HG03066 (cell line): ENCODE measurements at regions not wholly inside any gene's neighbourhood (a gene's known extent, or its start where the extent isn't known, plus 50 kb on each side); places are given as distances from the start of the nearest gene placed in this dataset.
"Not testable (repeated sequence)": the region's sequence is repeated elsewhere in the genome, so short reads cannot be mapped to it uniquely, and the experiment has no call there.

Source experiments
- ATAC-seq: cut with Tn5 transposase; IDR thresholded peaks from one replicate; pipeline ENCODE4 v1.9.1; 2021; ENCODE audit warnings: low read depth; ENCODE audit not compliant: unreplicated experiment

DNA sequence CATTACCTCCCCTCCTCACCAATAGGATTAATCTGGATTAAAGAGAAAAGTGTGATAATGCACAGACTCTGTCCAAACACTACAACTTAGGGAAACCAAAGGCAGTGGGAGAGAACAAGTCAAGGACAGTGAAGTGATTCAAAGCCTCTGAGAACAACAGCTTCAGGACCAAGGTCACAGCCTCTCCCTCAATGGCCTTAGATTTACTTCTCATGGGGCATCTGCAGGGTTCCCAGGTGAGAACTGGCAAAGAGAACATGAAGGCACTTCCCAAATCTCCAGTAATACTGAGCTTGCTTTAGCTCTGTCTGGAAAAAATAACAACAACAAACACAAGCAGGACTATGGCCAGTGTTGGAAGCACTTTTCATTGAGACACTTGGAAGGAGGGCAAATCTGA is 99.8 kb upstream of the GOLGA6L22 start:
- not testable (repeated sequence) for ATAC-seq

- ATAC-seq: peak; percentile 62
Observed at GRCh38 chr15:22359587-22359986, 99.1 kb upstream of the GOLGA6L22 start.

DNA sequence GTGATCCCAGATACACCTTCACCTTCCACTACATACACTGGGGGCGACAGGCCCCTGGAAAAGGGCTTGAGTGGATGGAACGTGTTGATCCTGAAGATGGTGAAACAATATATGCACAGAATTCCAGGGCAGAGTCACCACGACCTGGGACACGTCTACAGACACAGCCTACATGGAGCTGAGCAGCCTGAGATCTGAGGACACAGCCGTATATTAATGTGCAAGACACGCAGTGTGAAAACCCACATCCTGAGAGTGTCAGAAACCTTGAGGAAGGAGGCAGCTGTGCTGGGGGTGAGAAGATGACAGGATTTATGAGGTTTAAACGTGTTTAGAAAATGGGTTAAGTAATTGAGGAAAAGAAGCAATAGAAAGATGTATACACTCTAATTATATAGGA is 98.0 kb upstream of the GOLGA6L22 start:
- ATAC-seq: not testable (repeated sequence)

DNA sequence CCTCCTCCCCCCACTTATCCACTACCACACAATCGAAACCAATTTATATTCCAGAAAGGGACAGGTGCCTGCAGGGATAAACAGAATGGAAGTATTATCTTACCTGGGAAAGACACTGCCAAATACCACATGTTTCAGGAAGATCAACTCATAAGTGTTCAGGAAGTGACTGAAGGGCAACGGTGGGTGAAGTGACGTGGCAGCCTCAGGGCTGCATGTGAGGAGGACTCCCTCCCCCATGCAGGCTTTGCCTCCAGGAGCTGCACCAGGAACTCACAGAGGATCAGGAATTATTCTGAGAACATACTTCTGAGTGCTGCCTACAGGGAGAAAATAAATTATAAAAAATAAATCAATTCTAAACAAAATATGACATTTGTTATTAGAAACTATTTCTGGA is 96.2 kb upstream of the GOLGA6L22 start:
- not testable (repeated sequence) for ATAC-seq

DNA sequence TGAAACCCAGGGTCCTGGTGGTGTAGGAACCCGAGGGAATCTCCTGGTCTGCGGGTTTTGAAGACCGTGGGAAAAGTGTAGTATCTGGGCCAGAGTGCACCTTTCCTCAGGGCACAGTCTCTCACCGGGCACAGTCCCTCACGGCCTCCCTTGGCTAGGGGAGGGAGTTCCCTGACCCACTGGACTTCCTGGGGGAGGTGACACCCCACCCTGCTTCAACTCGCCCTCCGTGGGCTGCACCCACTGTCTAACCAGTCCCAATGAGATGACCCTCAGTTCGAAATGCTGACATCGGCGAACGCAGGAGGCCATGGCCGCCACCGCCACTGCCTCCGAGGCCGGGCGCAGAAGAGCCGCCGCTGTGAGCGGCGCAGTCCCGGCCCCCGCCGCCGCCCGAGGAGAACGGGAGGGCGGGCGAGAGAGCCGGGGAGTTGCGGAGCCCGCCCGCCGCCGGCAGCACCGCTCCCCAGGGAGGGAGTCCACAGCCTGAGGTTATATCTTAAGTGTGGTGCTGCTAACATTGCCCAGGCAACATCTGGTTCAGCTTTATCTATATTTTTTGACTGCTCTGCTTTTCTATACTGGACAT is 87.4 kb upstream of the GOLGA6L22 start:
- ATAC-seq: not testable (repeated sequence)

- not testable (repeated sequence) for ATAC-seq
Observed at GRCh38 chr15:22374531-22374930, 84.2 kb upstream of the GOLGA6L22 start.

DNA sequence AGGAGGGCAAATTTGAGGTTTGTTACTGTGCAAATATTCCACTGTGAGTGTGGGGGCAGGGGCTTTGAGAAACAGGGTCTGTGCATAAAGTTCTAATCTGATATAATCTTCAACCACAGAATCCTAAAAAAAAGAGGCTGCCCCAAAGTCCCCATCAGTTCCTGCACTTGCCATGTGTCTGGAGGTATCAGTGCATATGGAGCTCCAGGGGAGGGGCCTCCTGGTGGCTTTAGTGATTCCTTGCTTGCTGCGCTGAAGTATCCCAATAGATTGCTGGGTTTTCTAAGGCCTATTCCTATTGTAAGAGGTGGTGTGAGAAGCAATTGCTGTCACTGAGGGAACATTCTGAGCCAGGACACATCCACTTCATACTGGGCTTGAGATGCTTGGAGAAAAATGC is 82.9 kb upstream of the GOLGA6L22 start:
- not testable (repeated sequence) for ATAC-seq

GRCh38 chr15:22377859-22378258 is 80.8 kb upstream of the GOLGA6L22 start:
- ATAC-seq: not testable (repeated sequence)

- ATAC-seq: not testable (repeated sequence)
Observed at GRCh38 chr15:22387691-22388090, 71.0 kb upstream of the GOLGA6L22 start.

DNA sequence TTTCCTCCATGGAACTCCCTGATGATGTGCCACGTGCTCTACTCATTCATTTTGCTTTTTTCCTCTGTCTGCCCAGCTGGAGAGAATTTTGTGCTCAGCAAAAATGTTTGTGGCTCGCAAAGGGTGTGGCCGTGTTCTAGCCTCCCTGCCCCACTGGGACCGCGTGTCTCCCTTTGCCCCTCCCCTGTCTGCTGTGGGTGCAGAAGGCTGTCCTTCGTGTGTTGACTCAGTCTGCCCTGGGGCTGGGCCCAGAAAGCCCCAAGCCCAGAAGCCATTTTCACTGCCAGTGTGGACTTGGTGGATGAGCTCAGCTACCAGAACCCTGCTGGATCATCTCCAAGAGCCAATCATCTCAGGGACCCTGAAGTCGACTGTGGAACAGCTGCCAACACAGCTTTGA is 70.3 kb upstream of the GOLGA6L22 start:
- ATAC-seq: not testable (repeated sequence)

DNA sequence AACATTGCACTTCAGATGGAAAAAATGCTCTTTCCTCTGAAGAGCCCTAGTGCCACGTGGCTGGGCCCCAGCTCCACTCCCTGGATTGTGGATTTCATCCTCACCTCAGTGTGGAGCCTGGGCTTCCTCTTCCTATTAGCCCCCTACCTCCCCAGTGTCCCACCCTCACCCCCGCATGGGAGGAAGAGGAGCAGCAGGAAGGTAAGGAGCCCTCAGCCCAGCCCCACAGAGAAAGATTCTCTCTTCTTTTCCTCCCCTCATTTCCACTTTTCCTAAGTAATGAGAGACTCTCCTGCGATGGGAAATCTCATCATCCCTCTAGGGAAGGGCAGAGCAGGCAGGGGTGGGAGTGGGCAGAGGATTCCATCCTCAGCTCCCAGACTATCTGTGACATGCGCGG is 57.5 kb upstream of the GOLGA6L22 start:
- not testable (repeated sequence) for ATAC-seq

- not testable (repeated sequence) for ATAC-seq
Observed at GRCh38 chr15:22401703-22402102, 57.0 kb upstream of the GOLGA6L22 start.

- ATAC-seq: not testable (repeated sequence)
Observed at GRCh38 chr15:22405765-22406164, 52.9 kb upstream of the GOLGA6L22 start.
